ENCODE measurements at regions not wholly inside any gene's neighbourhood (a gene's known extent, or its start where the extent isn't known, plus 50 kb on each side); places are given as distances from the start of the nearest gene placed in this dataset.
A peak's percentile ranks its signal among the peaks of the same experiment; 100 is the strongest.

- DNase-seq: no peak
Measured at GRCh38 chr18:61676773-61677434, 215.9 kb downstream of the RNF152 start.

DNA sequence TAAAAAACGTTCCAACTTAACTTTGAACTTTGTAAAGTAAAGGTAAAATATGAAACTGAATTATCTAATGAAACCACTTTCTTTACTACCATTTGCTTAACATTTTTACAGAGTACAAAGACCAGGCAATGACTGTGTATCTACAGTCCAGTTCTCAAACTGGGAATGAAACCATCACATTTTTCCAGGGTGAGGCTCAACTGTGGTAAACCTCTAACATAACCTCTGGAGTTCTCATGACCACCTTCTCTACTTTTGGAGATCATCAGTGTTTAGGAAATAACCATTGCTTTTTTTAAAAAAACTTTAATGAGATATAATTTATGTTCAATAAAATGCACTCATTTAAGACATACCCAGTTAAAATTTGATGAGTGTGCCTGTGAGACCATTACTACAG is 223.5 kb downstream of the RNF152 start:
- DNase-seq: no peak

- DNase-seq: no peak
Measured at GRCh38 chr18:61666876-61667590, 225.8 kb downstream of the RNF152 start.

- DNase-seq: no peak
Measured at GRCh38 chr18:61664419-61665084, 228.3 kb downstream of the RNF152 start.

DNA sequence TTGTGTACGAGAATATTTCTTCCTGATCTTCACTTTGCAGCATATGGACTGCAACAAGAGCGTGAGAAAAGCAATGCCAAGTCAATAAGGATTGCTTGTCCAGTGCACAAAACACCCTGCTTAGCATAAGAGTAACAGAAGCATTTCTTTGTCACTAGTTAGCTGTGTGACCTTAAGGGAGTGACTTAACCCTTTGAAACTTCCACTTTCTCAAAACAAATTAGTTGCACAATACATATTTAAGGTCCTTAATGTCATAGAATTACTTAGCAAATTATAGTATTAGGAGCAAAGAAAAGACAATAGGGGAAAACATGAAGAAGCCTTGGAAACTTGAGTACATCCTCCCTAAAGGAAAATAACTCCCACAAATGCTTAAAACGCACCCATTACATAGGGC is 230.1 kb downstream of the RNF152 start:
- DNase-seq: no peak

DNA sequence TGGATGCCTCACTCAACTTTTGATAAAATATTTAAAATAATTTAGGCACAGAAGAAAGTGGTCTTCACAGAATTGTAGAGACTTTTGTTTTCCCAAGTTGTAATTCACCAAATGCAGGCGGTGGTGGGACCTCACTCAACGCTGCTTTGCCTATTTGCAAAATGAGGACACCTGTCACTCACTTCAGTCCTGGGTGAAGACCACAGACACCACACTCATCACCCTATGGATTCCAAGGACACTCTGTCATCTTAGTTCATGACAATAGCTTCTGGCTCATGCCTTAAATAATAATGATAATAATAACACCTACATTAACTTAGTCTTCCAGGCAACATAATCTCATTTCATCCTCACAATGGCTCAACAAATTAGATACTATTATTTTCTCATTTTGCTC is 234.4 kb downstream of the RNF152 start:
- no peak for DNase-seq

- DNase-seq: no peak
Measured at GRCh38 chr18:61657066-61657732, 235.6 kb downstream of the RNF152 start.

DNA sequence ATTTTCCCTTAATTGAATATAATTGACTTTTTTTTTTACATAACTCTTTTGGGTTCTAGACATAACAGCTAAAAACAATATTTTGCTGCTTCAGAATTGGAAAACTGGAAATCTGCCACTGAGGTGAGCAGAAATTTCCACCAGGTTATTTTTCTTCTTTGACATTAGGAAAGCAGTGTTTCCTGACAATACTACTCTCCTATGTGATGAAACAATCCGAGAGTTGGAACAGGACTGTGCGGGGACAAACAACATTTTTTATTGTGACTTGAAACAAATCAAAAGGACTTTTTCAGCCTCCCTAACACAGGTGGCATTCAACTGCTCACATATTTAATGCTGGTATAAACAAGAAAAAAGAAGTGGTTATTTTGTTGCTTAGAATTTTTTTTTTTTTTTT is 237.2 kb downstream of the RNF152 start:
- DNase-seq: no peak

DNA sequence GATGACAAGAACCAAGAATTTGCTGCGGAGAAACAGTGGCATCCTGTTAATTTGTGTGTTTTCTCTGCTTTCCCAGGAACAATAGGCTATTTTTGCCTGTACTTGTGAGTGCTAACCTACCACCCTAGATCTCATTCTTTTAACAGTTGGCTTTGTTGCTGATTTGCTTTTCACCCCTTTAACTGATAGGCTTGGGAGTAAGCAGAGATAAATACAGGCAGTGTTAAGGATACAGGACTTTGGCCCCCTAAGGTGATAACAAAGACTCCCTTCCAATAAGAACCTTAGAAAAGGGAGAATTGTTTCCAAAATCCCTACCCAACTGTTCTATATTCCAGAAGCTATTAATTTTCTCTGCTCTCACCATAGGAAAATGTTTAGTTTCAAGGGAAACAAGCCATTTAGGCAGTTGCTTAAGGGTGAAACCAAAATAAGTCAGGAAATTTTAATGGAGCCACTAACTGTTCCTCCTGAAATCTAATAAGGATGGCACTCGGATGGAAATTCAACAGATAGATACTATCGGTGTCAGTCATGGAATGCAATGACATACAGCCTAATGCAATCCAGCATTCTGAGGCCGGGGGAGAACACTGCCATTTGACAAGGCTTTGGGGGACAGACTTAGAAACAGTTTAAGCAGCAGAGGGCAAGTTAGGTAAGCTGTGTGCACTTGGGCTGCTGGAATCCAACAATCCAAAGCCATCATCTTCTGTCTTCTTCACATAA is 238.8 kb downstream of the RNF152 start:
- DNase-seq: no peak

DNA sequence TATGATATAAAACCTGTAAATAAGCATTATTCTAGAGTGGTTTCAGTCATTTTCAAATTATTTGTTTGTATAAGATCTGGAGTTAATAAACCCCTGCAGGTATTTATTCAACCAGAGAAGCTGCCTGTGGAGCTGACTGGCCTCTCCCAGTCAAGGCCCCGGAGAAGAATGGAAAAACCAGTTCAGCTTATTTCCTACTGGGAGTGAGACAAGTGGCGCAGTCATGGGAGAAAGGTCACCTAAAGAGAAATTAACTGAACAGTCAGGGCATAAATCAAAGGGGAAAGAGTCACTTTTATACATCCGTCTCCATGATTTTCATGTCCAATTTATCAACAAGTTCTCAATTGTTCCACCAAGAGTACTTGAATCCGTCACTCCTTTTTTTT is 240.9 kb downstream of the RNF152 start:
- no peak for DNase-seq

GRCh38 chr18:61651145-61651879 is 241.5 kb downstream of the RNF152 start:
- DNase-seq: no peak

GRCh38 chr18:61643884-61644647 is 248.7 kb downstream of the RNF152 start:
- DNase-seq: no peak

- DNase-seq: no peak
Measured at GRCh38 chr18:61639886-61640285, 252.9 kb downstream of the RNF152 start.

GRCh38 chr18:61637905-61638595 is 254.8 kb downstream of the RNF152 start:
- no peak for DNase-seq

DNA sequence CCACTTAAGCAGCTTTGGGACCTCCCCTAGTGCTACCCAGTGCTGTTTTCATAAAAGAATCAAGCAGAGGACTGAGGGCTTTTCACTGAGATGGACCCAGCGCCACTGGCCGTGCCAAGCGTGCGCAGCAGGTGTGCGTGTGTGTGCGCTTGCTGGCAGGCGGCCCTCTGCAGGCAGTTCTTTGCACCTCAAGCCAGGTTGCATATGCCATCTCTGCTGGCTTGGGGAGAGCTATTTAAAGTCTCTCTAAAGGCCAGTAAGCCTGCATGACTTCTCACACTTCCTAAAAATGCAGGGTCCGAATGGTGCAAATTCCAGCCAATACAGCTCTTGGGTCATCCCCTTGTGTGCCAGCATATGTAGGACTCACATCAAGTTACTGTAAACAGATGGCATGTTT is 255.5 kb downstream of the RNF152 start:
- DNase-seq: no peak

- no peak for DNase-seq
Measured at GRCh38 chr18:61635901-61636528, 256.8 kb downstream of the RNF152 start.

- DNase-seq: no peak
Measured at GRCh38 chr18:61628085-61628484, 264.7 kb downstream of the RNF152 start.

DNA sequence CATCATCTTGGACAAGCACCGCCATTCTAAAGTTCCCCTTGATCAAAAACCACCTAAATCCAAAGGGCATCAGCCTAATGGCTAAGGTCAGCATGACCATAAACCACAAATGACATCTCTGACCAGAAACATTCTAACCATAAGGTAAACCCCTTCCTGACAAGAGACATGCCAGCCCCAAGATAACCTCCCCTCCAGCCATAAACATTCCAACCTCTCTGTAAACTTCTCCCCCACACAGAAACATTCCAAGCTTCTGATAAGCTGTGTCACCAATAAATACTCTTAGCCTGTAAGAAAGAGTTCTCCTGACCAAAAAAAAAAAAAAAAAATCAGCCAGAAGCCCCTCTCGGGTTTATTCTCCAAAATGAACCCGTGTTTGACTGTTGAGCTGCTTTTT is 268.2 kb downstream of the RNF152 start:
- DNase-seq: peak; percentile 9

GRCh38 chr18:61619783-61620182 is 273.0 kb downstream of the RNF152 start:
- DNase-seq: no peak

DNA sequence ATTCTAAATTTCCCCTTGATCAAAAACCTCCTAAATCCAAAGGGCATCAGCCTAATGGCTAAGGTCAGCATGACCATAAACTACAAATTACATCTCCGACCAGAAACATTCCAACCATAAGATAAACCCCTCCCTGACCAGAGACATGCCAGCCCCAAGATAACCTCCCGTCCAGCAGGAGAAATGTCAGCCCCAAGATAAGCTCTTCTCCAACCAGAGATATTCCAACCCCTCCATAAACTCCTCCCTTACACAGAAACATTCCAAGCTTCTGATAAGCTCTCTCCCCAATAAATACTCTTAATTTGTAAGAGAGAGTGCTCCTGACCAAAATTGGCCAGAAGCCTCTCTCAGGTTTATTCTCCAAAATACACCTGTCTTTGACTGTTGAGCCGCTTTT is 274.0 kb downstream of the RNF152 start:
- peak; percentile 54 for DNase-seq
